SH-SY5Y (cell line): ENCODE measurements at regions not wholly inside any gene's neighbourhood (a gene's known extent, or its start where the extent isn't known, plus 50 kb on each side); places are given as distances from the start of the nearest gene placed in this dataset.

Source experiments
- GATA2 ChIP-seq: IDR thresholded peaks from 2 replicates; pipeline ENCODE4 v1.6.1; 2011; ENCODE audit warnings: mild to moderate bottlenecking, low read depth, low read length
- GATA3 ChIP-seq: IDR thresholded peaks from 2 replicates; pipeline ENCODE4 v1.6.1; 2011; ENCODE audit warnings: low read depth, mild to moderate bottlenecking, low read length, moderate library complexity

DNA sequence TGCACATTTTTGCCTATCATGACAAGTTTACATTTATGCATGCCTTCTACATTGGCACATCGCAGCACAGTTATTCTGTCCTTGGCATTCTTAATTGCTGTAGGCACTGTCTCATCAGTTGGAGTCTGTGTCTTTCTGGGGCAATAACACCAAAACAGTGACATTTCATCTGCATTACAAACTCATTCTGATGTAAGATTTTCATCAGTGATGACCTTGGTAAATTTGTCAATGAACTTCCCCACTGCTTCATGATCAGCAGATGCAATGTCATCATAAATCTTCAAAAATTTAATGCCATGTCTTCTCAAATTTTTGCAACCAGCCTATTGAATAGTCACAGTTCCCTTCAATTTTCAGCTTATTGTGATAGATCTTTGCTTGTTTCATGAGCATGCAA lies 85.5 kb downstream of the CAPZA3 start:
- TF ChIP-seq GATA3 = no peak
- TF ChIP-seq GATA2 = no peak
